Transverse colon (tissue), 4 donors: ENCODE measurements at regions not wholly inside any gene's neighbourhood (a gene's known extent, or its start where the extent isn't known, plus 50 kb on each side); places are given as distances from the start of the nearest gene placed in this dataset.

Experiments
- DNase-seq: peaks from one replicate; pipeline ENCODE4 v3.0.0-alpha.2; 2019
- H3K27ac ChIP-seq, 4 donors: fragments of 200-600 bp; sonication (generic); 2 replicates each; pipeline ENCODE4 v1.5.1; 2016 to 2018; ENCODE audit warnings: inconsistent platforms in 4 of 4
- H3K27me3 ChIP-seq: fragments of 200-600 bp; sonication (generic); 2 replicates; pipeline ENCODE4 v1.5.1; 2017; ENCODE audit warnings: inconsistent platforms
- H3K36me3 ChIP-seq, 4 donors: fragments of 200-600 bp; sonication (generic); 2 replicates each; pipeline ENCODE4 v1.5.1; 2017 to 2019; ENCODE audit warnings: inconsistent platforms in 4 of 4
- H3K4me1 ChIP-seq, 4 donors: fragments of 200-600 bp; sonication (generic); 2 replicates each; pipeline ENCODE4 v1.5.1; 2017 to 2020; ENCODE audit warnings: inconsistent platforms in 4 of 4
- H3K4me3 ChIP-seq, 4 donors: fragments of 200-600 bp; sonication (generic); 1 replicate in 1 of 4; 2 replicates in 3 of 4; pipeline versions ENCODE4 v1.5.1 to v1.6.1; 2017 to 2019; ENCODE audit warnings: inconsistent platforms in 4 of 4
- H3K9me3 ChIP-seq, 2 donors: fragments of 200-600 bp; sonication (generic); 2 replicates each; pipeline ENCODE4 v1.5.1; 2017 to 2019; ENCODE audit warnings: inconsistent platforms in 2 of 2
- CTCF ChIP-seq, 5 experiments: fragments of 200-600 bp in 3 of 5; fragments of 450-650 bp in 2 of 5; sonication (generic) in 3 of 5; IDR thresholded peaks; 1 replicate in 2 of 5; 2 replicates in 3 of 5; pipeline ENCODE4 v1.5.1; 2016 to 2017; ENCODE audit warnings: antibody characterized with exemption in 5 of 5, inconsistent platforms in 3 of 5, mild to moderate bottlenecking in 2 of 5, moderate library complexity in 1 of 5
- EP300 ChIP-seq: sonication (generic); formaldehyde crosslinking; IDR thresholded peaks from one replicate; pipeline ENCODE4 v1.6.1; 2017; ENCODE audit warnings: antibody characterized with exemption, low read depth
- POLR2A ChIP-seq: fragments of 450-650 bp; IDR thresholded peaks from one replicate; pipeline ENCODE4 v1.6.1; 2016; ENCODE audit warnings: antibody characterized with exemption, mild to moderate bottlenecking, moderate library complexity
- POLR2AphosphoS5 ChIP-seq, 3 donors: sonication (generic); formaldehyde crosslinking; IDR thresholded peaks; one replicate each; pipeline ENCODE4 v1.6.1; 2016; ENCODE audit warnings: antibody characterized with exemption in 3 of 3
- WGBS, 2 donors: methylation state at CpG; one replicate each; pipeline ENCODE4 v1.1.5; 2018; ENCODE audit warnings: low coverage in 1 of 2; 5-methylcytosine and 5-hydroxymethylcytosine counted together
- in situ Hi-C, 4 donors: fragments of 200-750 bp; cut with MboI; loops; one replicate each; pipeline versions ENCODE4 v1.15.0 to v1.15.1; 2017; ENCODE audit warnings: low sequenced_read_pairs in 3 of 4, low pct_ligation_motif_present in 1 of 4, low pct_unique_long_range_greater_than_20kb in 1 of 4
- intact Hi-C: fragments of 100-400 bp; cut with DNase I; formaldehyde crosslinking; loops from one replicate; pipeline ENCODE4 v1.15.1; 2023; ENCODE audit warnings: low total_unique reads

GRCh38 chr21:35325953-35326352, 276.9 kb upstream of the RUNX1 start:
- no peaks in the 10 kb centered on the region for H3K27me3 ChIP-seq
- peaks cover 9 to 14% (median 11%) of the 10 kb centered on the region in 4 donors for H3K4me1 ChIP-seq
- no peaks in the 10 kb centered on the region for H3K9me3 ChIP-seq
- intact Hi-C loops: no loop called here
- in situ Hi-C loops: loop anchor here in 1 of 4 donors (25.0 kb wide), 1 partner anchor 89 kb away; no protein-coding TSS in a partner anchor
- DNase-seq: no peak
- 70 to 86% methylated on average over 1 to 2 of the region's 2 CpGs for WGBS, 2 donors
- TF ChIP-seq EP300 (no peak), CTCF (IDR thresholded peaks at IDR 0.05) (no peak), POLR2A (no peak), POLR2AphosphoS5 (IDR thresholded peaks at IDR 0.05) (no peak)
- no peaks in the 10 kb centered on the region for H3K36me3 ChIP-seq
- peak overlapping the region in 3 of 4 donors; percentile 67 to 85 (median 78) for H3K27ac ChIP-seq
- no peak overlapping the region for H3K4me3 ChIP-seq

- H3K27ac ChIP-seq: peak overlapping the region; percentile 67 to 85 (median 74)
- TF ChIP-seq POLR2A (no peak), POLR2AphosphoS5 (IDR thresholded peaks at IDR 0.05) (peak in 1 of 3 donors; percentile 40), EP300 (peak; percentile 20)
- no peaks in the 10 kb centered on the region for H3K36me3 ChIP-seq
- DNase-seq: peak; percentile 14
- WGBS, 2 donors: 70 to 71% methylated on average over 10 to 14 of the region's 14 CpGs
- H3K4me3 ChIP-seq: no peak overlapping the region
- H3K4me1 ChIP-seq: peaks cover 9 to 14% (median 11%) of the 10 kb centered on the region in 4 donors
- no peaks in the 10 kb centered on the region for H3K27me3 ChIP-seq
- intact Hi-C loops (loop anchor here (5.0 kb wide), 1 partner anchor 272 kb away; no protein-coding TSS in a partner anchor), in situ Hi-C loops (loop anchor here in 1 of 4 donors (25.0 kb wide), 1 partner anchor 87 kb away; no protein-coding TSS in a partner anchor)
- no peaks in the 10 kb centered on the region for H3K9me3 ChIP-seq
Observed at GRCh38 chr21:35324372-35325220, 275.5 kb upstream of the RUNX1 start.

- WGBS, 2 donors: 63 to 69% methylated on average over 5 to 9 of the region's 9 CpGs
- no peaks in the 10 kb centered on the region for H3K9me3 ChIP-seq
- intact Hi-C loops: loop anchor here (5.0 kb wide), 1 partner anchor 272 kb away; no protein-coding TSS in a partner anchor
- peak; percentile 55 for DNase-seq
- in situ Hi-C loops: no loop called here
- H3K4me3 ChIP-seq: no peak overlapping the region
- no peaks in the 10 kb centered on the region for H3K36me3 ChIP-seq
- peaks cover 9 to 14% (median 11%) of the 10 kb centered on the region in 4 donors for H3K4me1 ChIP-seq
- TF ChIP-seq EP300: no peak
- TF ChIP-seq POLR2A: no peak
- peak; percentile 63 to 86 (median 65) for TF ChIP-seq POLR2AphosphoS5 (IDR thresholded peaks at IDR 0.05)
- TF ChIP-seq CTCF (IDR thresholded peaks at IDR 0.05): no peak
- H3K27me3 ChIP-seq: no peaks in the 10 kb centered on the region
- peak overlapping the region; percentile 67 to 85 (median 74) for H3K27ac ChIP-seq
Observed at GRCh38 chr21:35323947-35324346, 274.8 kb upstream of the RUNX1 start.

GRCh38 chr21:35321322-35322200, 272.5 kb upstream of the RUNX1 start:
- Histone ChIP-seq H3K4me3 (no peak overlapping the region), H3K4me1 (peaks cover 9 to 14% (median 11%) of the 10 kb centered on the region in 4 donors), H3K9me3 (no peaks in the 10 kb centered on the region), H3K27ac (no peak overlapping the region), H3K27me3 (no peaks in the 10 kb centered on the region), H3K36me3 (no peaks in the 10 kb centered on the region)
- intact Hi-C loops: loop anchor here (5.0 kb wide), 1 partner anchor 269 kb away; no protein-coding TSS in a partner anchor
- WGBS, 2 donors: 52 to 67% methylated on average over 4 to 8 of the region's 8 CpGs
- TF ChIP-seq CTCF (IDR thresholded peaks at IDR 0.05) (no peak), POLR2AphosphoS5 (IDR thresholded peaks at IDR 0.05) (no peak), POLR2A (no peak), EP300 (no peak)
- DNase-seq: no peak
- in situ Hi-C loops: no loop called here
